SU-DHL-6 (cell line): ENCODE measurements at regions not wholly inside any gene's neighbourhood (a gene's known extent, or its start where the extent isn't known, plus 50 kb on each side); places are given as distances from the start of the nearest gene placed in this dataset.

Experiments used
- CTCF ChIP-seq: fragments of 200-600 bp; sonication (generic); IDR thresholded peaks from one replicate; pipeline ENCODE4 v1.5.1; 2017; ENCODE audit warnings: antibody characterized with exemption, mild to moderate bottlenecking, low read length, moderate library complexity; ENCODE audit not compliant: insufficient read depth, poor library complexity, severe bottlenecking
- EZH2phosphoT487 ChIP-seq: fragments of 200-600 bp; sonication (generic), shearing (Covaris generic); conservative IDR thresholded peaks from 2 replicates; pipeline ENCODE4 v1.6.1; 2018; ENCODE audit warnings: mild to moderate bottlenecking, antibody characterized with exemption, low read length, moderate library complexity, mixed read lengths

- TF ChIP-seq CTCF, result no peak
- TF ChIP-seq EZH2phosphoT487, result no peak
These were observed 291.8 kb upstream of the G2E3 start for GRCh38 chr14:30267141-30267540.
